CD4-positive, alpha-beta T cell treated with Interleukin-21 for 1 hour (primary cell): ENCODE measurements at regions not wholly inside any gene's neighbourhood (a gene's known extent, or its start where the extent isn't known, plus 50 kb on each side); places are given as distances from the start of the nearest gene placed in this dataset.
"Not testable (repeated sequence)": the region's sequence is repeated elsewhere in the genome, so short reads cannot be mapped to it uniquely, and the experiment has no call there.

Source experiments
- DNase-seq: peaks from one replicate; pipeline ENCODE4 v3.0.0-alpha.2; 2020

GRCh38 chr5:12691330-12691729 lies 787.1 kb upstream of the CTNND2 start:
- no peak for DNase-seq

- DNase-seq = no peak
Observed at GRCh38 chr5:12690361-12690760, 786.1 kb upstream of the CTNND2 start.

GRCh38 chr5:12683249-12683648 lies 779.0 kb upstream of the CTNND2 start:
- DNase-seq = no peak

- DNase-seq = no peak
Observed at GRCh38 chr5:12679731-12680130, 775.5 kb upstream of the CTNND2 start.

GRCh38 chr5:12675959-12676358 lies 771.7 kb upstream of the CTNND2 start:
- DNase-seq = no peak

GRCh38 chr5:12672141-12672540 lies 767.9 kb upstream of the CTNND2 start:
- no peak for DNase-seq

GRCh38 chr5:12669326-12669725 lies 765.1 kb upstream of the CTNND2 start:
- no peak for DNase-seq

- no peak for DNase-seq
Observed at GRCh38 chr5:12668564-12668963, 764.3 kb upstream of the CTNND2 start.

GRCh38 chr5:12667818-12668217 lies 763.6 kb upstream of the CTNND2 start:
- DNase-seq = not testable (repeated sequence)

GRCh38 chr5:12665772-12666171 lies 761.5 kb upstream of the CTNND2 start:
- not testable (repeated sequence) for DNase-seq

- no peak for DNase-seq
Observed at GRCh38 chr5:12662545-12663314, 758.5 kb upstream of the CTNND2 start.

- DNase-seq = no peak
Observed at GRCh38 chr5:12661617-12662370, 757.5 kb upstream of the CTNND2 start.

- not testable (repeated sequence) for DNase-seq
Observed at GRCh38 chr5:12660279-12661107, 756.2 kb upstream of the CTNND2 start.

- DNase-seq = no peak
Observed at GRCh38 chr5:12659686-12660085, 755.4 kb upstream of the CTNND2 start.

GRCh38 chr5:12658871-12659446 lies 754.7 kb upstream of the CTNND2 start:
- no peak for DNase-seq

- not testable (repeated sequence) for DNase-seq
Observed at GRCh38 chr5:12657914-12658474, 753.7 kb upstream of the CTNND2 start.

- no peak for DNase-seq
Observed at GRCh38 chr5:12655675-12656074, 751.4 kb upstream of the CTNND2 start.

GRCh38 chr5:12652201-12652600 lies 748.0 kb upstream of the CTNND2 start:
- DNase-seq = no peak

GRCh38 chr5:12648558-12648957 lies 744.3 kb upstream of the CTNND2 start:
- no peak for DNase-seq

GRCh38 chr5:12647613-12648012 lies 743.4 kb upstream of the CTNND2 start:
- no peak for DNase-seq

- no peak for DNase-seq
Observed at GRCh38 chr5:12645582-12645981, 741.3 kb upstream of the CTNND2 start.

GRCh38 chr5:12636209-12636608 lies 732.0 kb upstream of the CTNND2 start:
- no peak for DNase-seq

GRCh38 chr5:12626556-12626955 lies 722.3 kb upstream of the CTNND2 start:
- DNase-seq = no peak
